ENCODE measurements at regions not wholly inside any gene's neighbourhood (a gene's known extent, or its start where the extent isn't known, plus 50 kb on each side); places are given as distances from the start of the nearest gene placed in this dataset.

- no peak for TF ChIP-seq CTCF (IDR thresholded peaks at IDR 0.05; ENCODE audit: low read length)
- no peak for TF ChIP-seq EZH2phosphoT487 (IDR thresholded peaks at IDR 0.05; ENCODE audit: low read length)
These were observed 77.0 kb downstream of the DIO2 start for GRCh38 chr14:80134321-80134720.
